Loucy (cell line): ENCODE measurements at regions not wholly inside any gene's neighbourhood (a gene's known extent, or its start where the extent isn't known, plus 50 kb on each side); places are given as distances from the start of the nearest gene placed in this dataset.

Source experiments
- H2AFZ ChIP-seq: fragments of 200-600 bp; sonication (generic); 2 replicates; pipeline ENCODE4 v1.6.0; 2016; ENCODE audit warnings: antibody characterized with exemption, mild to moderate bottlenecking, low read length, moderate library complexity
- H3F3A ChIP-seq: fragments of 200-600 bp; 2 replicates; pipeline ENCODE4 v1.6.0; 2016; ENCODE audit warnings: antibody characterized with exemption, low read depth, mild to moderate bottlenecking
- H3K27me3 ChIP-seq: fragments of 200-600 bp; sonication (generic); 2 replicates; pipeline ENCODE4 v1.6.1; 2014; ENCODE audit warnings: low read length, mild to moderate bottlenecking; ENCODE audit not compliant: insufficient read depth, poor library complexity, severe bottlenecking
- H3K36me3 ChIP-seq: fragments of 200-600 bp; sonication (generic); 2 replicates; pipeline ENCODE4 v1.6.1; 2016; ENCODE audit warnings: low read length; ENCODE audit not compliant: insufficient read depth
- H3K4me1 ChIP-seq: fragments of 200-600 bp; sonication (generic); 2 replicates; pipeline ENCODE4 v1.5.1; 2014; ENCODE audit warnings: low read length, mild to moderate bottlenecking; ENCODE audit not compliant: insufficient read depth, poor library complexity, severe bottlenecking
- H3K4me2 ChIP-seq: fragments of 200-600 bp; sonication (generic); 2 replicates; pipeline ENCODE4 v1.6.0; 2014; ENCODE audit warnings: antibody characterized with exemption, low read length, low read depth, mild to moderate bottlenecking; ENCODE audit not compliant: poor library complexity, severe bottlenecking
- H3K4me3 ChIP-seq: fragments of 200-600 bp; sonication (generic); 2 replicates; pipeline ENCODE4 v1.5.1; 2014; ENCODE audit warnings: low read length, mild to moderate bottlenecking, mixed read lengths; ENCODE audit not compliant: poor library complexity, severe bottlenecking
- H3K79me2 ChIP-seq: fragments of 200-600 bp; sonication (generic); 2 replicates; pipeline ENCODE4 v1.6.1; 2014; ENCODE audit warnings: low read length; ENCODE audit not compliant: insufficient read depth
- H3K9ac ChIP-seq: fragments of 200-600 bp; sonication (generic); 2 replicates; pipeline ENCODE4 v1.6.0; 2014; ENCODE audit warnings: mild to moderate bottlenecking, low read depth, low read length, moderate library complexity; ENCODE audit not compliant: poor library complexity, severe bottlenecking
- H3K9me2 ChIP-seq: fragments of 200-600 bp; sonication (generic); replicated peaks from 2 replicates; pipeline ENCODE4 v1.6.1; 2016; ENCODE audit warnings: low read depth, low read length, mixed read lengths
- H3K9me3 ChIP-seq: fragments of 200-600 bp; sonication (generic); 2 replicates; pipeline ENCODE4 v1.6.1; 2014; ENCODE audit warnings: mild to moderate bottlenecking, antibody characterized with exemption, low read length, low read depth; ENCODE audit not compliant: insufficient read depth
- H4K20me1 ChIP-seq: fragments of 200-600 bp; sonication (generic); 2 replicates; pipeline ENCODE4 v1.6.0; 2014; ENCODE audit warnings: antibody characterized with exemption, low read length, mild to moderate bottlenecking; ENCODE audit not compliant: insufficient read depth, poor library complexity, severe bottlenecking
- EZH2phosphoT487 ChIP-seq: fragments of 200-600 bp; IDR thresholded peaks from 2 replicates; pipeline ENCODE4 v1.6.1; 2018; ENCODE audit warnings: antibody characterized with exemption, mild to moderate bottlenecking, moderate library complexity, borderline replicate concordance
- TF ChIP-seq, protein P1 (sequence below): fragments of 200-600 bp; sonication (generic); conservative IDR thresholded peaks from 2 replicates; pipeline ENCODE4 v1.5.1; 2014; ENCODE audit warnings: mild to moderate bottlenecking, antibody characterized with exemption, low read length

- Histone ChIP-seq H3K9ac (no peak overlapping the region), H3K9me3 (no peaks in the 10 kb centered on the region; the same call in 1 of the 2 replicates), H4K20me1 (no peaks in the 10 kb centered on the region), H3K4me1 (no peaks in the 10 kb centered on the region), H3K36me3 (no peaks in the 10 kb centered on the region), H3K79me2 (no peaks in the 10 kb centered on the region), H3K9me2 (no peaks in the 10 kb centered on the region), H3K4me2 (peak overlapping the region; percentile 15), H3K27me3 (no peaks in the 10 kb centered on the region), H3K4me3 (no peak overlapping the region), H3F3A (no peaks in the 10 kb centered on the region), H2AFZ (peak overlapping the region; percentile 54; the same call in 1 of the 2 replicates)
- no peak for TF ChIP-seq EZH2phosphoT487
- TF ChIP-seq, protein P1, sequence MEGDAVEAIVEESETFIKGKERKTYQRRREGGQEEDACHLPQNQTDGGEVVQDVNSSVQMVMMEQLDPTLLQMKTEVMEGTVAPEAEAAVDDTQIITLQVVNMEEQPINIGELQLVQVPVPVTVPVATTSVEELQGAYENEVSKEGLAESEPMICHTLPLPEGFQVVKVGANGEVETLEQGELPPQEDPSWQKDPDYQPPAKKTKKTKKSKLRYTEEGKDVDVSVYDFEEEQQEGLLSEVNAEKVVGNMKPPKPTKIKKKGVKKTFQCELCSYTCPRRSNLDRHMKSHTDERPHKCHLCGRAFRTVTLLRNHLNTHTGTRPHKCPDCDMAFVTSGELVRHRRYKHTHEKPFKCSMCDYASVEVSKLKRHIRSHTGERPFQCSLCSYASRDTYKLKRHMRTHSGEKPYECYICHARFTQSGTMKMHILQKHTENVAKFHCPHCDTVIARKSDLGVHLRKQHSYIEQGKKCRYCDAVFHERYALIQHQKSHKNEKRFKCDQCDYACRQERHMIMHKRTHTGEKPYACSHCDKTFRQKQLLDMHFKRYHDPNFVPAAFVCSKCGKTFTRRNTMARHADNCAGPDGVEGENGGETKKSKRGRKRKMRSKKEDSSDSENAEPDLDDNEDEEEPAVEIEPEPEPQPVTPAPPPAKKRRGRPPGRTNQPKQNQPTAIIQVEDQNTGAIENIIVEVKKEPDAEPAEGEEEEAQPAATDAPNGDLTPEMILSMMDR, result no peak
These were observed 402.6 kb upstream of the ZEB2 start for GRCh38 chr2:144922519-144922918.

DNA sequence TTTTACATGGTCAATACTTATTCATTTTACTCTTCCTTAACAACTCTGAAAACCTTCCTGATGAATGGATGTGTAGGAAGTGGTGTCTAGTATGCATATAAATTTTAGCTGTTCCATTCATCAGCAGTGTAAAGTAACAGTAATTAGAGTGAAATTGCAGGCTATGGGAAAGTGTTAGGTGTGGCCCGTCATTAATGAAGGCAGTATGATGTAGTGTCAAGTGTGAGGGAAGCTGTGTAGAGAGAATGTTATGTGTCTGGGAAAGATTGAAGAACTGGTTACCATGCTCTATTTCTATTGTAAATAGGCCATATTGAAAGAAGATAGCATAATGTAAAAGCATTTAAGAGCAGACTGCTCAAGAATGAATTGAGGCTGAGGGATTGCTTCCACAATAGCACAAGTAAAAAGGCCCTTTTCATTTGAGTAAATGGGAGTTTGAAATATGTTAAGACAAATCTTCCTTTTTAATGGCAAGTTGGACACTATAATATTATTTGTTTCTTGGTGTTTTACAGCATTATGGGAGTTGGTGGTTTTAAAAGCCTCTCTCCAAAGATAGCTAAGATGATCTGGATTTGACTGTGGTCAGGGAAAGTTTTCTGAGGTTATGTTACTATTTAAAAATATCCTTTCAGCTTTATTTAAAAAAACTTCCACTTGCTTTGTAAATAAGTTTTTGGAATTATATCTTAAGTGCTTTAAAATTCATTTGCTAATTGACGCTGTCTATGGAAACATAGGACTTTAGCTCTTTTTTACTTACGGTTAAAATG lies 401.0 kb upstream of the ZEB2 start:
- Histone ChIP-seq H4K20me1 (no peaks in the 10 kb centered on the region), H3K36me3 (no peaks in the 10 kb centered on the region), H2AFZ (no peak overlapping the region), H3K4me3 (no peak overlapping the region), H3F3A (no peaks in the 10 kb centered on the region), H3K79me2 (no peaks in the 10 kb centered on the region), H3K9me3 (no peaks in the 10 kb centered on the region; the same call in 1 of the 2 replicates), H3K27me3 (no peaks in the 10 kb centered on the region), H3K9me2 (no peaks in the 10 kb centered on the region), H3K4me2 (no peak overlapping the region), H3K4me1 (no peaks in the 10 kb centered on the region), H3K9ac (no peak overlapping the region)
- TF ChIP-seq, protein P1, result no peak
- TF ChIP-seq EZH2phosphoT487, result no peak

GRCh38 chr2:144914622-144915318 lies 394.9 kb upstream of the ZEB2 start:
- no peaks in the 10 kb centered on the region for H3K9me3 ChIP-seq
- H3K4me1 ChIP-seq, result peaks cover 6% of the 10 kb centered on the region
- H3K27me3 ChIP-seq, result no peaks in the 10 kb centered on the region
- H3K9me2 ChIP-seq, result no peaks in the 10 kb centered on the region
- H3K4me2 ChIP-seq, result no peak overlapping the region
- H4K20me1 ChIP-seq, result no peaks in the 10 kb centered on the region
- H3F3A ChIP-seq, result no peaks in the 10 kb centered on the region
- H3K4me3 ChIP-seq, result no peak overlapping the region
- H2AFZ ChIP-seq, result no peak overlapping the region
- TF ChIP-seq EZH2phosphoT487, result no peak
- TF ChIP-seq, protein P1, result no peak
- H3K36me3 ChIP-seq, result no peaks in the 10 kb centered on the region
- no peak overlapping the region for H3K9ac ChIP-seq
- H3K79me2 ChIP-seq, result no peaks in the 10 kb centered on the region
